DMS53 (cell line): ENCODE measurements at regions not wholly inside any gene's neighbourhood (a gene's known extent, or its start where the extent isn't known, plus 50 kb on each side); places are given as distances from the start of the nearest gene placed in this dataset.
"Not testable (repeated sequence)": the region's sequence is repeated elsewhere in the genome, so short reads cannot be mapped to it uniquely, and the experiment has no call there.

Source experiments
- DNase-seq: peaks from one replicate; lab custom pipeline; 2025; lab: John Stamatoyannopoulos, UW

GRCh38 chr1:38746941-38747600 lies 112.5 kb downstream of the RRAGC start:
- DNase-seq: peak; percentile 19

GRCh38 chr1:38746402-38746935 lies 113.1 kb downstream of the RRAGC start:
- no peak for DNase-seq

DNA sequence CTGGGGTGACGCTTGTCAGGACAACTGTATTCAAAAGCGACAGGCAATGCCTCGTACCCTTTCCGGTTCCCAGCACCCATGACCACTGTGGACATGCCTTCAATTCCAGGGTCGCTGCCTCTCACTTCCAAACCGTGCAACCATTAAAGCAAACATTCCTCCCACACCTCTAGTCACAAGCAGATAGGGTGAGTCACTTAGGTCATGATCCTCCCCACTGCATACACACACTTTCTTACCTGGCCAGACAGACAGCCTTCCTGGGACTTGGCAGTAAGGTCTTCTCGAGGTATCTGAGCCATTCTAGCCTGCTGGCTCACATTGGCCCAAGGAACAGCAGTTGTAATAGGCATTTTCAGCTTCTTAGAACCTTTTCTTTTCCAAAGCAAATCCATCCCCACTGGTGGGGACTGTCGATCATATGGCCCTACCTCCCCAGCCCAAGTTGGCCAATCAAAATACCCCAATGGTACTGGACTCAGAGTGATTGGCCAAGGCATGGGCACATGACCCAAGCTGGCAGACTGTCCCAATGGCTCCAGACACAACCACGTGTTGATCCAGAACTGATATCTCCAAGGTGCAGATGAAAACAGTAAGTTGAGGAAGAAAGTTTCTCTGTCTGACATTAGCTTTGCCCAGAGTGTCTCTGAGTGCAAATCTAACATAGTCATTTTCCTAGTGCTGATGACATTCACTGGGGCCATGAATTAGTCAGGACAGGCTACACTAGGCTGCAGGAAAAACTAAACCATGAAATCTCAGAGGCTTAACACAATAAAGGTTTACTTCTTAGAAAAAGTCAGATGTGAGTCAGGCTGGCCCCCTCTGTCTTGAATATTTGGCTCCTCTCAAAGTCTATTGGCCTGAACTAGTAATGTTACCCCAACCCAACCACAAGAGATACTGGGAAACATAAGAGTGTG lies 113.8 kb downstream of the RRAGC start:
- DNase-seq: no peak

GRCh38 chr1:38744452-38745350 lies 114.9 kb downstream of the RRAGC start:
- no peak for DNase-seq

GRCh38 chr1:38743184-38743583 lies 116.4 kb downstream of the RRAGC start:
- DNase-seq: no peak

GRCh38 chr1:38741341-38741740 lies 118.2 kb downstream of the RRAGC start:
- DNase-seq: no peak

GRCh38 chr1:38740487-38740886 lies 119.1 kb downstream of the RRAGC start:
- no peak for DNase-seq

DNA sequence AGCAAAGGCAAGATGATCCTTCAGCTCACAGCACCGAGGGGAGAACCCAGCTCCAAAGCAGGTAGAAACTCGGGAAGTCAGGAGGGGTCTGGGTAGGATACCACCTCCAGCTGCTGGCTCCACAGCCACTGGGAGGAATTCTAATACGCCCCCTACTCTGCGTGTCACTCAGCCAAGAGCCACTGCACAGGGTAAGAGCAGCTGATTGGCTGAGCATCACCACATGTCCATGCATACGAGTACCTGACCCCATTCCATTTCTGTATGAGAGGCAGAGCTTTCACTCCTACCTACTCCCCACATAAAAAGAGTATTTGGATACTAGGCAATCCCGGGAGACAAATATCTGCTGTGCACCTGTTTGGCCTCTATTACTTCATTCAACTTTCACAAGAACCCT lies 121.4 kb downstream of the RRAGC start:
- DNase-seq: no peak

GRCh38 chr1:38736399-38736798 lies 123.2 kb downstream of the RRAGC start:
- no peak for DNase-seq

GRCh38 chr1:38735651-38736161 lies 123.9 kb downstream of the RRAGC start:
- DNase-seq: no peak

GRCh38 chr1:38733761-38734160 lies 125.8 kb downstream of the RRAGC start:
- no peak for DNase-seq

DNA sequence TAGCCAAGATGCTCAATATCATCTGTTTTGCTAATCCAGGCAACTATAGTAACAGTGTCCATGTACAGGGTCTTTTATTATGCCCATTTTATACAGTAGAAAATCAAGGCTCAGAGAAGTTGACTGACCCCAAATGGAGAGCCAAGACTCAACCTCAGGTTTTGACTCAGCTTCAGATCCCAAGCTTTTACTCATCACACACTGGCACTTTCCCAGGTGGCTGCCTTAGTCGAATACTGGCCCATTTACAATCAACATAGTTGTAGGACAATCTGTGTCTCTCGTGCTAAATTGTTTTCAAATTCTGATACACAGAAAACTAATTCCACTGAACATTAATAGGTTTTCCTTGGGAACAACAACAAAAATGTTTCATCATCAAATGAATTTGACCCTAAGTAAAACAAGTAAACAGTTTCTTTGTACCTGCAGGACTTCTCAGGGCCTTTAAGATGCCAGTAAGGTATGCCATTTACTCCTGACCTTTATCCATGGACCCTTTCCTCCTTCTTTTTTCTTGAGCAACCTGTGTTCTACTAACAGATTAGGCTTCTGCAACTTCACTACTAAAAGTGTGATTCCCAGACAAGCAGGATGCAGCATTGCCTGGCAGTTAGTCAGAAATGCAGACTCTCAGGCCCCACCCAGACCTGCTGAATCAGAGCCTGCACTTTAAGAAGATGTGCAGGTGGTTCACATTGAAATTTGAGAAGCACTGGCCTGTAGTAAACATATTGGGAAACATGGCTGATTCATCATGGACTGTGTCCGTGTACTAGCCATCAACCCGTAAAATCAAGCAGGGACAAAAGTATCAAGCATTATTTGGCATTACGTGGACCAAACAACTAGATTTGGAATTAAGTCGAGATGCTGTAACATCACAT lies 128.8 kb downstream of the RRAGC start:
- DNase-seq: no peak

DNA sequence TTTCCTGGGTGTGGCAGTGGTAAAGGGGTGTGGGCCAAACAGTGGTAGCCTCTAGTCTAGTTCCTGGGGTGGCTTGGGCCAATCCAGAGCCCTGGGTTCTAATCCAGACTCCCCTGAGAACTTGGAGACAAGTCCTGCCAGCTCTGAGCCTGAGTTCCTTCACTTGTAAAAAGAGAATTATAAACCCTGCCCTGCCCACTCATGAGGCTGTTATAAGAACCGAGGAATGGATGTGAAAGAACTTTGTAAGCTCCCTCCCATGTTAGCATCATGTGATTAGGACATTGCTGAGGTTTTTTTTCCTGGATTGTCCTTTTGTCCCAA lies 131.0 kb downstream of the RRAGC start:
- no peak for DNase-seq

- no peak for DNase-seq
These were observed 131.6 kb downstream of the RRAGC start for GRCh38 chr1:38727684-38728584.

- DNase-seq: not testable (repeated sequence)
These were observed 134.1 kb downstream of the RRAGC start for GRCh38 chr1:38725321-38725961.

GRCh38 chr1:38724160-38725131 lies 135.1 kb downstream of the RRAGC start:
- no peak for DNase-seq

DNA sequence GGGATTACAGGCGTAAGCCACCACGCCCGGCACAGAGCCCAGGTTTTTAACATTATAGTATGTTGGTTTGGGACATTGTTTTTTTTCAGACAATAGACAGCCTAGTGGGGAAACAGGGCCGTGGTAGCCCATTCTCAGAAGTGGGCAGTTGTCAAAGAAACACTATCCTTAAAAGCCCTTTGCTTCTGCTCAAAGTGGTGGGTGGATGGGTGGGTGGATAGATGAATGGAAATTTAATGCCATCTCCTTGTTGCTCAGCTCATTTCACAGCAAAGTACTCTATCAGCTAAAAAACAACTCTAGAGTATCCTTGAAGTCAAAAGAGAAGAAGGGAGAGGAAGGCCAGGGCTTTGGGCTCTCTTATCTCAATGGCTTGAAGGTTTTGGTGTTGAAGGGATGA lies 137.8 kb downstream of the RRAGC start:
- DNase-seq: no peak

- DNase-seq: no peak
These were observed 139.7 kb downstream of the RRAGC start for GRCh38 chr1:38719880-38720279.
